Loucy (cell line): ENCODE measurements at regions not wholly inside any gene's neighbourhood (a gene's known extent, or its start where the extent isn't known, plus 50 kb on each side); places are given as distances from the start of the nearest gene placed in this dataset.

Experiments used
- H2AFZ ChIP-seq: fragments of 200-600 bp; sonication (generic); 2 replicates; pipeline ENCODE4 v1.6.0; 2016; ENCODE audit warnings: antibody characterized with exemption, mild to moderate bottlenecking, low read length, moderate library complexity
- H3F3A ChIP-seq: fragments of 200-600 bp; 2 replicates; pipeline ENCODE4 v1.6.0; 2016; ENCODE audit warnings: antibody characterized with exemption, low read depth, mild to moderate bottlenecking
- H3K27me3 ChIP-seq: fragments of 200-600 bp; sonication (generic); 2 replicates; pipeline ENCODE4 v1.6.1; 2014; ENCODE audit warnings: low read length, mild to moderate bottlenecking; ENCODE audit not compliant: insufficient read depth, poor library complexity, severe bottlenecking
- H3K36me3 ChIP-seq: fragments of 200-600 bp; sonication (generic); 2 replicates; pipeline ENCODE4 v1.6.1; 2016; ENCODE audit warnings: low read length; ENCODE audit not compliant: insufficient read depth
- H3K4me1 ChIP-seq: fragments of 200-600 bp; sonication (generic); 2 replicates; pipeline ENCODE4 v1.5.1; 2014; ENCODE audit warnings: low read length, mild to moderate bottlenecking; ENCODE audit not compliant: insufficient read depth, poor library complexity, severe bottlenecking
- H3K4me2 ChIP-seq: fragments of 200-600 bp; sonication (generic); 2 replicates; pipeline ENCODE4 v1.6.0; 2014; ENCODE audit warnings: antibody characterized with exemption, low read length, low read depth, mild to moderate bottlenecking; ENCODE audit not compliant: poor library complexity, severe bottlenecking
- H3K4me3 ChIP-seq: fragments of 200-600 bp; sonication (generic); 2 replicates; pipeline ENCODE4 v1.5.1; 2014; ENCODE audit warnings: low read length, mild to moderate bottlenecking, mixed read lengths; ENCODE audit not compliant: poor library complexity, severe bottlenecking
- H3K79me2 ChIP-seq: fragments of 200-600 bp; sonication (generic); 2 replicates; pipeline ENCODE4 v1.6.1; 2014; ENCODE audit warnings: low read length; ENCODE audit not compliant: insufficient read depth
- H3K9ac ChIP-seq: fragments of 200-600 bp; sonication (generic); 2 replicates; pipeline ENCODE4 v1.6.0; 2014; ENCODE audit warnings: mild to moderate bottlenecking, low read depth, low read length, moderate library complexity; ENCODE audit not compliant: poor library complexity, severe bottlenecking
- H3K9me2 ChIP-seq: fragments of 200-600 bp; sonication (generic); replicated peaks from 2 replicates; pipeline ENCODE4 v1.6.1; 2016; ENCODE audit warnings: low read depth, low read length, mixed read lengths
- H3K9me3 ChIP-seq: fragments of 200-600 bp; sonication (generic); 2 replicates; pipeline ENCODE4 v1.6.1; 2014; ENCODE audit warnings: mild to moderate bottlenecking, antibody characterized with exemption, low read length, low read depth; ENCODE audit not compliant: insufficient read depth
- H4K20me1 ChIP-seq: fragments of 200-600 bp; sonication (generic); 2 replicates; pipeline ENCODE4 v1.6.0; 2014; ENCODE audit warnings: antibody characterized with exemption, low read length, mild to moderate bottlenecking; ENCODE audit not compliant: insufficient read depth, poor library complexity, severe bottlenecking
- EZH2phosphoT487 ChIP-seq: fragments of 200-600 bp; IDR thresholded peaks from 2 replicates; pipeline ENCODE4 v1.6.1; 2018; ENCODE audit warnings: antibody characterized with exemption, mild to moderate bottlenecking, moderate library complexity, borderline replicate concordance
- TF ChIP-seq, protein P1 (sequence below): fragments of 200-600 bp; sonication (generic); conservative IDR thresholded peaks from 2 replicates; pipeline ENCODE4 v1.5.1; 2014; ENCODE audit warnings: mild to moderate bottlenecking, antibody characterized with exemption, low read length

DNA sequence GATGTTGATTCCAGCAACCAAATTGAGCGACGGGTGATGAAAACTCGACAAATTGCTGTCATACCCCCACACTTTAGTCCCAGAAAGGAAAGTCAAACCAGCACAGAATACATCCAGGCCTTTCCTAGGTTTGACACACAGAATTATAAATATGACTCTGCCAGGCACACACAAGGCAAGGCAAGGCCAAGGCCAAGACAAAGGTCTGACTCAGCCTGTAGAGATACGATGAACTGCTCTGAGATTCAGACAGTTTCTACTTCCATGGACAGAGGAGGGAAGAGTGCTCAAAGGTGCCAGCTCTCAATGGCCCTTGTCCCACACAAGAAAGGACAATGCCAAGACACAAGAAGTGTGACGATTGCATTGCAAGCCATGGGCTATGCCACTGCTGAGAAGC lies 880.2 kb upstream of the TMEM132C start:
- H3F3A ChIP-seq: no peaks in the 10 kb centered on the region
- H3K27me3 ChIP-seq: no peaks in the 10 kb centered on the region
- H4K20me1 ChIP-seq: no peaks in the 10 kb centered on the region
- no peak overlapping the region for H2AFZ ChIP-seq
- no peak overlapping the region for H3K9ac ChIP-seq
- H3K36me3 ChIP-seq: no peaks in the 10 kb centered on the region
- no peaks in the 10 kb centered on the region for H3K9me2 ChIP-seq
- no peak for TF ChIP-seq EZH2phosphoT487
- TF ChIP-seq, protein P1, sequence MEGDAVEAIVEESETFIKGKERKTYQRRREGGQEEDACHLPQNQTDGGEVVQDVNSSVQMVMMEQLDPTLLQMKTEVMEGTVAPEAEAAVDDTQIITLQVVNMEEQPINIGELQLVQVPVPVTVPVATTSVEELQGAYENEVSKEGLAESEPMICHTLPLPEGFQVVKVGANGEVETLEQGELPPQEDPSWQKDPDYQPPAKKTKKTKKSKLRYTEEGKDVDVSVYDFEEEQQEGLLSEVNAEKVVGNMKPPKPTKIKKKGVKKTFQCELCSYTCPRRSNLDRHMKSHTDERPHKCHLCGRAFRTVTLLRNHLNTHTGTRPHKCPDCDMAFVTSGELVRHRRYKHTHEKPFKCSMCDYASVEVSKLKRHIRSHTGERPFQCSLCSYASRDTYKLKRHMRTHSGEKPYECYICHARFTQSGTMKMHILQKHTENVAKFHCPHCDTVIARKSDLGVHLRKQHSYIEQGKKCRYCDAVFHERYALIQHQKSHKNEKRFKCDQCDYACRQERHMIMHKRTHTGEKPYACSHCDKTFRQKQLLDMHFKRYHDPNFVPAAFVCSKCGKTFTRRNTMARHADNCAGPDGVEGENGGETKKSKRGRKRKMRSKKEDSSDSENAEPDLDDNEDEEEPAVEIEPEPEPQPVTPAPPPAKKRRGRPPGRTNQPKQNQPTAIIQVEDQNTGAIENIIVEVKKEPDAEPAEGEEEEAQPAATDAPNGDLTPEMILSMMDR: no peak
- H3K79me2 ChIP-seq: no peaks in the 10 kb centered on the region
- H3K4me2 ChIP-seq: no peak overlapping the region
- no peaks in the 10 kb centered on the region for H3K9me3 ChIP-seq
- H3K4me1 ChIP-seq: no peaks in the 10 kb centered on the region
- H3K4me3 ChIP-seq: no peak overlapping the region

DNA sequence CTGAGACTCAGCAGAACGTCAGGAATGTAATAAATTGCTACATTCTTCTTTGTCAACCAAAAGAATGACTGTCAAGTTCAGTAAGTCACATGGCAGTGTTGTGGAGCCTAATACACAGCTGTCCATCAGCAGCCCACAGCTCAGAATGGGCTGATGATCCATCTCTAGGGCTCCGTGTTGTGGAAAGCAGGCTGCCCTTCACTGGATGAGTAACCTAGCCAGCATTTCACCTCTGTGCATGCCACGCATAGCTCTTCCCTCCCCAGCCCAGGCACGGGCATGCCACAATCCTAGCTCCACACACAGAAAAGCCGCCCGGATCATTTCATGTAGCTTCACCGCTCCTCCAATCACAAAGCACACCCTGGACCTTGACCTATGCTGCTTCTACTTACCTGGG lies 878.0 kb upstream of the TMEM132C start:
- H3K27me3 ChIP-seq: no peaks in the 10 kb centered on the region
- H2AFZ ChIP-seq: no peak overlapping the region
- H3K4me3 ChIP-seq: no peak overlapping the region
- no peaks in the 10 kb centered on the region for H3K36me3 ChIP-seq
- no peaks in the 10 kb centered on the region; the same call in 1 of the 2 replicates for H3K9me2 ChIP-seq
- no peaks in the 10 kb centered on the region for H4K20me1 ChIP-seq
- H3F3A ChIP-seq: no peaks in the 10 kb centered on the region
- TF ChIP-seq EZH2phosphoT487: no peak
- TF ChIP-seq, protein P1: no peak
- H3K9ac ChIP-seq: no peak overlapping the region
- H3K4me2 ChIP-seq: no peak overlapping the region
- H3K9me3 ChIP-seq: no peaks in the 10 kb centered on the region
- no peaks in the 10 kb centered on the region for H3K79me2 ChIP-seq
- no peaks in the 10 kb centered on the region for H3K4me1 ChIP-seq

DNA sequence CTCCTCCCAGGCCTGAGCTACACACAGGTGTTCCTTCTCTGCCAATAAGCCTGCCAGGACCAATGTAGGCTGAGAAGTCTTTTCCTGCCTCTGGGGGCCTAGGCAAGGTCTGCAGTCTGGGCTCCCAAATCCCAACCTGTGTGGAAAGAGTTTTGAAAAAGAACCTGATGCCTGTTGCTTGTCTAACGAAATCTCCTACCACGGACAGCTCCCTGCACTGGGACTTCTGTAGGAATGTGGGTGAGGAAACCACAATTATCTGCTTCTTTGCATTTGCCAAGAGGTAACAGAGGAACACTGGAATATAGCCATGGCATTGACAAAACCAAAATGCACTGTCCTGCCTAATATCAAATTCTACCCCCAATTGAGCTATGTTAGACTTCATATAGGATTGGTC lies 877.0 kb upstream of the TMEM132C start:
- Histone ChIP-seq H3F3A (no peaks in the 10 kb centered on the region), H3K9me3 (no peaks in the 10 kb centered on the region), H4K20me1 (no peaks in the 10 kb centered on the region), H3K9ac (no peak overlapping the region), H3K4me3 (no peak overlapping the region), H3K36me3 (no peaks in the 10 kb centered on the region), H3K27me3 (no peaks in the 10 kb centered on the region), H3K4me2 (no peak overlapping the region), H3K4me1 (no peaks in the 10 kb centered on the region), H3K79me2 (no peaks in the 10 kb centered on the region), H3K9me2 (no peaks in the 10 kb centered on the region; the same call in 1 of the 2 replicates), H2AFZ (no peak overlapping the region)
- TF ChIP-seq, protein P1: no peak
- no peak for TF ChIP-seq EZH2phosphoT487
